Muscle of leg (tissue), 3 donors: ENCODE measurements at regions not wholly inside any gene's neighbourhood (a gene's known extent, or its start where the extent isn't known, plus 50 kb on each side); places are given as distances from the start of the nearest gene placed in this dataset.

ENCODE experiments used
- DNase-seq: peaks from one replicate; pipeline ENCODE4 v3.0.0; 2013
- H3K27ac ChIP-seq: one replicate; pipeline ENCODE4 v1.5.1; 2013; ENCODE audit warnings: mild to moderate bottlenecking, low read length, control low read depth
- H3K27me3 ChIP-seq: one replicate; pipeline ENCODE4 v1.6.1; 2013; ENCODE audit warnings: low read length; ENCODE audit not compliant: control insufficient read depth, insufficient read depth
- H3K36me3 ChIP-seq: one replicate; pipeline ENCODE4 v1.6.1; 2013; ENCODE audit warnings: low read length; ENCODE audit not compliant: control insufficient read depth, insufficient read depth
- H3K4me1 ChIP-seq: one replicate; pipeline ENCODE4 v1.6.1; 2013; ENCODE audit warnings: low read length; ENCODE audit not compliant: control insufficient read depth, insufficient read depth
- H3K4me3 ChIP-seq: one replicate; pipeline ENCODE4 v1.5.1; 2013; ENCODE audit warnings: low read length, control low read depth
- H3K9me3 ChIP-seq: replicated peaks from 2 replicates; pipeline ENCODE4 v1.6.1; 2013; ENCODE audit warnings: low read depth, low read length; ENCODE audit not compliant: control insufficient read depth
- WGBS: methylation state at CpG from one replicate; pipeline ENCODE4 v1.1.5; 2013; ENCODE audit warnings: missing lambda C conversion rate; ENCODE audit not compliant: insufficient coverage; 5-methylcytosine and 5-hydroxymethylcytosine counted together

DNA sequence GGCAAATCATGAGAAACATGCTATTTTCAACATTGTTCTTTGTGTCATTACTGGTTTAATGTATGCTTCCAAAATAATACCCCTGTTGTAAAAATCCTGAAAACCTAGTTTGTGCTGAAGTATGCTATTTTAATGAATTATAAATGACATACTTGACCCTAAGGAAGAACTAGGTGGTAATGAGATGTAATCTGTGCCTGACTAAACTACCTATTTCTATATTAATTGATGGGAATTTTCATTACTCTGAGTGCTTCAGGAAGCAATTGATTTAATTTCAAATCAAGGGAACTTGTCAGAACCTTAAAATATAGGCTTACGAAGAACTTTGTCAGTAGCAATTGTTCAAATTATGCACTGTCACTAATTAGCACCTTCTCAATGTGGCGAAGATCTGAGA is 1005.6 kb upstream of the SLC10A2 start:
- no peak for DNase-seq
- Histone ChIP-seq H3K9me3 (no peaks in the 10 kb centered on the region), H3K27me3 (no peaks in the 10 kb centered on the region), H3K36me3 (no peaks in the 10 kb centered on the region), H3K27ac (no peak overlapping the region), H3K4me3 (no peak overlapping the region), H3K4me1 (no peaks in the 10 kb centered on the region)
- no CpG with 5 or more reads among the region's 2 CpGs for WGBS

DNA sequence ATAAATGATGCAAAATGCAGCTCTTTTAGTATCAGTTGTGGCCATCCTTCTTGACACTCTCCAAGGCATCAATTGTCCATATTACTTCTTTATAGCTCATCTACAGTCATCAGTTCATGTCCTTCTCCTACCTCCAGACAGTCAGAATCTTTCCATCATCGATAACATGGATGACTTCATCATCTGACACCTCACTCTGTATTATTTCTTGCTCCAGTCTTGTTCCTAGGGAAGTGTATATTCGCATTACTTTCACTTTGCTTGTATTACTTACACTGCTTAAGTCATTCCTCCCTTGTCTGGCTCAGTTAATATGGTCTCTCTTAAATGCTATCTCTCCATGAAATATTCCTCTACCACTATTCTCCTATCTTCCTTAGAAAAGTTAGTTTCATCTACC is 999.1 kb upstream of the SLC10A2 start:
- Histone ChIP-seq H3K27me3 (no peaks in the 10 kb centered on the region), H3K4me3 (no peak overlapping the region), H3K27ac (no peak overlapping the region), H3K9me3 (no peaks in the 10 kb centered on the region), H3K4me1 (no peaks in the 10 kb centered on the region), H3K36me3 (no peaks in the 10 kb centered on the region)
- 68% methylated on average over 2 of the region's 2 CpGs for WGBS
- no peak for DNase-seq

DNA sequence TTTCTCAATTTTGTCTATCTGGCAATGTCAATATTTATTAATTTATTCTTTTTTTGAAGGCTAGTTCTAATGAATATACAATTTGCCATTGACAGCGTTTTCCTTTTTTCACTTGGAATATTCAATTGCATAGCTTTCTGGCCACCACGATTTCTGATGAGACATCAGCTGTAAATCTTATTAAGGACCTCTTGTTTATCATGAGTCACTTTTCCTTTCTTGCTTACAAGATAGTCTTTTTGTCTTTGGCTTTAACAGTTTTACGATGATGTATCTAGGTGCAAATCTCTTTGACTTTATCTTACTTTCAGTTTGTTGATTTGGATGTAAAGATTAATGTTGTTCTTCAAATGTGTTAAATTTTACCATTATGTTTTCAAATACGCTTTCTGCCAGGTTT is 991.6 kb upstream of the SLC10A2 start:
- Histone ChIP-seq H3K36me3 (no peaks in the 10 kb centered on the region), H3K9me3 (no peaks in the 10 kb centered on the region), H3K4me3 (no peak overlapping the region), H3K27me3 (no peaks in the 10 kb centered on the region), H3K27ac (no peak overlapping the region), H3K4me1 (no peaks in the 10 kb centered on the region)
- no CpG with 5 or more reads among the region's 4 CpGs for WGBS
- no peak for DNase-seq

DNA sequence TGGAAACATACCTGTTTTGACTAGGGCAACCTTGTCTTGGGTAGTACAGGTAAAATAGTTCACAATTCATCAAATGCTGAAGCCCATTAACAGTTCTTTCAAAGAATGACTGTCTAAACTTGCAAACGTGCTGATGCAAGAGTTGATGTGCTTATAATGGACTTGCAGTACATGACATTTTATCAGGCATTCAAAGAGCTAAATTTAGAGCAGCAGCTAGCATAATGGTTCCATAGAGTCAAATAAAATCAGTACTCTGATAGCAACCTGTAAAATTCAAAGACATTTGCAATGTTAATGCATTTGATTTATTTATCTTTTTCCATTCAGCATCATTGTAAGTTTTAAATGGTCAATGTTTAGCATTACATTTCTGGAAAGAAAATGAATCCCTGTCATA is 979.7 kb upstream of the SLC10A2 start:
- H3K27me3 ChIP-seq = no peaks in the 10 kb centered on the region
- DNase-seq = no peak
- H3K9me3 ChIP-seq = no peaks in the 10 kb centered on the region
- no CpG with 5 or more reads among the region's 1 CpG for WGBS
- no peak overlapping the region for H3K4me3 ChIP-seq
- H3K36me3 ChIP-seq = no peaks in the 10 kb centered on the region
- H3K4me1 ChIP-seq = no peaks in the 10 kb centered on the region
- no peak overlapping the region for H3K27ac ChIP-seq

DNA sequence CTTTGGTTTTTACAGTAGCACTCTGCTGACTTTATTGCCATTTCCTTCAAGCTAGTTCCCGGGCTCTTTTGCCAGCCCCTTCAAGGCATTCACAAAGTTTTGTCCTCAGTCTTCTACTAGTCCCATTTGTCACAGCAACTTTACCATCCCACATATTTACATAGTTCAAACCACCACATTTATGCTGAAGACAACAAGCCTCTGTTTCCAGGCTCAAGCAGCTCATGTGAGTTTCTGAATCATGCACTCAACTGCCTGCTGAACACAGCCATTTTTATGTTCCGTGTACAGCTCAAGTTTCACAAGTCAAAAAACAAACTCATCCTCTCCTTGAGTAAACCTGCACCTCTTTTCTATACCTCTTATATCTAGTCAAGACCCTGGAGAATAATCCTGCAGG is 977.0 kb upstream of the SLC10A2 start:
- H3K27ac ChIP-seq = no peak overlapping the region
- 76% methylated on average over 2 of the region's 2 CpGs for WGBS
- DNase-seq = no peak

DNA sequence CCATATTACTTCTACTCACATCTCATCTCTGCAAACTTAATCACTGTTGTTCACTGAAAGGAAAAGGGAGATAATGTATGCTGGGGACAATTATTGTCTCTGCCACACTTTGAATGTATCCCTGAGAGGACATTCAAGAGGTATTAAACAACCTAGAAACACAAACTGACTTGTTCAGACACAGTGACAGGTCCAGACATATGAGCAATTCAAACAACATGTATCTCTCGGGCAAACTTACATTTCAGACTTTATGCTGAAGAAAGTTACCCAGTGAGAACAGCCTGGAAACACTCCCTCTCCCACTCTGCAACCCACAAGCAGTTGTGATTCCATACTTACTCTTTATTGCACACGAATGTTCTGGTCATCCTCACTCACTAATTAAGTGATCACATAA is 968.7 kb upstream of the SLC10A2 start:
- H3K4me1 ChIP-seq = no peaks in the 10 kb centered on the region

More for the DNA sequence above, 977.0 kb upstream of the SLC10A2 start:
- Histone ChIP-seq H3K4me1 (no peaks in the 10 kb centered on the region), H3K4me3 (no peak overlapping the region), H3K9me3 (no peaks in the 10 kb centered on the region), H3K27me3 (no peaks in the 10 kb centered on the region), H3K36me3 (no peaks in the 10 kb centered on the region)

DNA sequence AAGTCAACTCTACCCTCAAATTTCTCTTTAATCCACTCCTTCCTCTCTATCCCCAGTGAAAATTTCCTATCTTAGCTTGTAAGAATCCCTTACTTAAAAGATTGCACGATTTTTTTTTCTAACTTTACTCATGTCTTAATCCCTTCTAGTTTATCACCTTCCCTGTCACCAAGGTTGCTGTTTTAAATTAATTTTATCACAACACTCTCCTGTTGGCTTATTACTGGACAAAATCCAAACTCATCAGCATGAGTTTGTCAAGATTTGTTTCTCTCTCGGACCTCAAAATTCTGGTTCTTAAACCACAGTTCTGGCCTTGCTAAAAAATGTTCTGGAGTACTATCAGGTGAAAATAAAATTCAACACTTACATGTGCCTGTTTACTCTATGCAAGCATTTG is 959.1 kb upstream of the SLC10A2 start:
- Histone ChIP-seq H3K27ac (no peak overlapping the region), H3K27me3 (no peaks in the 10 kb centered on the region), H3K9me3 (no peaks in the 10 kb centered on the region), H3K4me1 (no peaks in the 10 kb centered on the region), H3K4me3 (no peak overlapping the region), H3K36me3 (no peaks in the 10 kb centered on the region)
- WGBS = no CpG with 5 or more reads among the region's 2 CpGs
- DNase-seq = no peak

More for the DNA sequence above, 968.7 kb upstream of the SLC10A2 start:
- WGBS = 100% methylated on average over 1 of the region's 2 CpGs
- no peak for DNase-seq
- H3K4me3 ChIP-seq = no peak overlapping the region
- no peaks in the 10 kb centered on the region for H3K36me3 ChIP-seq
- no peaks in the 10 kb centered on the region for H3K9me3 ChIP-seq
- H3K27me3 ChIP-seq = no peaks in the 10 kb centered on the region
- no peak overlapping the region for H3K27ac ChIP-seq

DNA sequence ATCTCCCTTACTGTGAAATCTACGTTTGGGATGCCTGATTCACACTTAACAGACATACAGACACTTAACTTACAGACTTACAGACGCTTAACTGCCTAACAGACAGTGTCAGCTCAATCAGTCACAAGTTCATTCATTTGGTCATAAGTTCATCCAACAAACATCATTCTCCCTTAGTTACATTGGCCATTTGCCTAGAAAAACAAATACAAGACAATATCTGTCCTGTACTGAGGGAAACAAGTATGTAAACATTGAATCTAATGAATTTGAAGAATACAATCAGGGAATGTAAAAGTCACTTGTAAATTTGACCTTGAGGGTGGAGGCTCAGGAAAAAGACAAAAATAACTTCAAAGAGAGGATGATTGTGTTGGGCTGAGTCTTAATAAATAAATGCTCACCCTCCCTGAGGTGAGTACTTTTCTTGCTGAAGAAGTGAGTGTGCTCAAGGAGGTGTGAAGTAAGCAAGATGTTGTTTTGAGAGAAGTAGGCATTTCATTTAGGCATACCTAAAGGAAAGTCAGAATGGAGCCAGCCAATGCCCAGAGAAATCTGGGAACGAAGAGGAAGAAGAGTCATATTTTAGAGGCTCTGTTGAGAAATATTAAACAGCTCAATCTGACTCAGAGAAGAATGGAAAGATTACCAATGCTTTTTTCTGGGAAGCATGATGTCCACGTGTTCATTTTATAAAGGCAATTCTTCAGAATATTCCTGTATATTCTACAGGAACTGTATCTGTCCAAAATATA is 958.4 kb upstream of the SLC10A2 start:
- Histone ChIP-seq H3K9me3 (no peaks in the 10 kb centered on the region), H3K4me1 (no peaks in the 10 kb centered on the region), H3K36me3 (no peaks in the 10 kb centered on the region), H3K27me3 (no peaks in the 10 kb centered on the region), H3K4me3 (no peak overlapping the region), H3K27ac (no peak overlapping the region)
- DNase-seq = peak; percentile 46
- WGBS = 73% methylated on average over 4 of the region's 4 CpGs

DNA sequence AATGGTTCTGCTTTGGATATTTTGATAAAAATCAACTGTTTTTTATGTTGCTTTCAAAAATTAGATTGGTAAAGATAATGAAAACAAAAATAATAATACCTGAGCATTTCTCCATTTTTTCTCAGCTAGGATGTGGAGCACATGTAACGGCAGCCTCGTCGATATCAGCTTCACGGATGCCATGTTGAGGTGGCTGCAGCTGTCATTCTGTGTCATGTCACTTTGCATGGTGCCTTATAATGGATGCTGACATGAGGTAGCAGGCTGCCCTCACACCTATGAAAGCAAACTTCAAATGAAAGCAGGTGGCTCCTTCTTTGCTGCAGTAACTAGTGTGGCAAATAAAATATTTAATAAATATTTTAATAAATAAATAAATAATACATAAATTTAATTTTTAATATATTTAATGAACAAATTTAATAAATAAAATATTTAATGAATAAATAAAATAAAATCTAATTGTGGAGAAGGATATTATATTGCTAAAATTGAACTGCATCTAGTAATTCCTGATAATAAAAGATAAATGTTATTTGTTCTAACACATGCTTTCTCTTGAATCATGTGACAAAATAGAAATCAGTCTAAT is 955.7 kb upstream of the SLC10A2 start:
- Histone ChIP-seq H3K27ac (no peak overlapping the region), H3K9me3 (no peaks in the 10 kb centered on the region), H3K4me1 (no peaks in the 10 kb centered on the region), H3K27me3 (no peaks in the 10 kb centered on the region), H3K4me3 (no peak overlapping the region), H3K36me3 (no peaks in the 10 kb centered on the region)
- no peak for DNase-seq
- 96% methylated on average over 4 of the region's 4 CpGs for WGBS

DNA sequence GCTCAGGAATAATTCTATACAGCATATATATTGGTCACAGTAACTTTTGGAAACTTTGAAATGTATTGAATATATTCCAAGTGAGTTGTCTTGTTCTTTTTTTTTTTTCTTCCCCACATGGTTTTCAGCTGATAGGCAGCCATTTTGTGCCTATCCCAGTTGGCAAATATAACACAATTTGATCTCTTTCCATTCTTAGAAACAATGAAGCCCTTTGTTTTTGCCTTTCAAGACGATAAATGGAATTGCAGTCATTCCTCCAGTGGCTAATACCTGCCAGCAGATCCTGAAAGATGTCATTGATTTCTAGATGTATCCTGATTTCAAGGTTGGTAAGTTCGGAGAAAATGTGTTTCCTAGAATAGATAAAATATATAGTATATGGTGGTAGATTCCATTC is 951.1 kb upstream of the SLC10A2 start:
- Histone ChIP-seq H3K27me3 (no peaks in the 10 kb centered on the region), H3K4me3 (no peak overlapping the region), H3K4me1 (no peaks in the 10 kb centered on the region), H3K36me3 (no peaks in the 10 kb centered on the region), H3K9me3 (no peaks in the 10 kb centered on the region), H3K27ac (no peak overlapping the region)
- no peak for DNase-seq
- WGBS = no CpG with 5 or more reads among the region's 2 CpGs
